Adrenal gland (tissue), 9 donors: ENCODE measurements at regions not wholly inside any gene's neighbourhood (a gene's known extent, or its start where the extent isn't known, plus 50 kb on each side); places are given as distances from the start of the nearest gene placed in this dataset.
"Not testable (repeated sequence)": the region's sequence is repeated elsewhere in the genome, so short reads cannot be mapped to it uniquely, and the experiment has no call there.

Experiments used
- DNase-seq, 7 donors: peaks; one replicate each; pipeline ENCODE4 v3.0.0-alpha.2; 2019 to 2020
- H3K27ac ChIP-seq, 5 donors: fragments of 200-600 bp; sonication (generic) in 4 of 5; 1 replicate in 3 of 5; 2 replicates in 2 of 5; pipeline versions ENCODE4 v1.5.1 to v1.8.0; 2016 to 2020; ENCODE audit warnings: mild to moderate bottlenecking in 1 of 5
- H3K27me3 ChIP-seq: fragments of 200-600 bp; 2 replicates; pipeline ENCODE4 v1.8.0; 2021
- H3K36me3 ChIP-seq, 2 donors: fragments of 200-600 bp; replicated peaks in 1 of 2; 1 replicate in 1 of 2; 2 replicates in 1 of 2; pipeline versions ENCODE4 v1.5.1 to v1.8.0; 2018 to 2022
- H3K4me1 ChIP-seq, 2 donors: fragments of 200-600 bp; replicated peaks in 1 of 2; 1 replicate in 1 of 2; 2 replicates in 1 of 2; pipeline versions ENCODE4 v1.5.1 to v1.8.0; 2018 to 2021
- H3K4me3 ChIP-seq, 4 donors: fragments of 200-600 bp; sonication (generic) in 3 of 4; one replicate each; pipeline ENCODE4 v1.5.1; 2016 to 2018
- H3K9me3 ChIP-seq, 3 donors: fragments of 200-600 bp; sonication (generic) in 1 of 3; replicated peaks in 1 of 3; 1 replicate in 2 of 3; 2 replicates in 1 of 3; pipeline versions ENCODE4 v1.5.1 to v1.8.0; 2016 to 2021
- POLR2A ChIP-seq, 2 donors: fragments of 450-650 bp; IDR thresholded peaks; one replicate each; pipeline ENCODE4 v1.6.1; 2017; ENCODE audit warnings: antibody characterized with exemption in 2 of 2, mild to moderate bottlenecking in 2 of 2, moderate library complexity in 1 of 2
- WGBS, 4 donors: extraction: QIAGEN DNeasy Blood & Tissue Kit in 2 of 4; methylation state at CpG; one replicate each; pipeline versions ENCODE4 v1.1.5 to v1.1.7; 2013 to 2017; 5-methylcytosine and 5-hydroxymethylcytosine counted together
- intact Hi-C, 2 donors: fragments of 100-400 bp; cut with DNase I; formaldehyde crosslinking; loops; one replicate each; pipeline versions ENCODE4 v1.14.1 to v1.15.0; 2022 to 2023
- TF ChIP-seq, protein P1 (sequence below), 6 experiments: fragments of 450-650 bp in 4 of 6; fragments of 200-600 bp in 2 of 6; sonication (generic) in 1 of 6; IDR thresholded peaks; 1 replicate in 5 of 6; 2 replicates in 1 of 6; pipeline versions ENCODE4 v1.5.1 to v1.8.0; 2016 to 2021; ENCODE audit warnings: antibody characterized with exemption in 6 of 6, mild to moderate bottlenecking in 2 of 6, moderate library complexity in 1 of 6
- donor health status: healthy with polysubstance abuse.
- donor health status: Bipolar disorder and iron deficiency.
- donor health status: DM: yes; HTN: yes; CAD: no.
- donor health status: DM: no; HTN: no; CAD: no.
- donor health status: DM: no; HTN: no; CAD: no.

GRCh38 chr3:189001559-189001958 lies 170.2 kb upstream of the TPRG1 start:
- no peaks in the 10 kb centered on the region for H3K9me3 ChIP-seq
- no peak for DNase-seq
- H3K36me3 ChIP-seq = no peaks in the 10 kb centered on the region

GRCh38 chr3:189003410-189003809 lies 168.4 kb upstream of the TPRG1 start:
- 87 to 100% (median 94%) methylated on average over 1 of the region's 1 CpG for WGBS, 4 donors
- Histone ChIP-seq H3K36me3 (no peaks in the 10 kb centered on the region), H3K4me3 (no peak overlapping the region), H3K27ac (no peak overlapping the region), H3K9me3 (no peaks in the 10 kb centered on the region), H3K4me1 (no peaks in the 10 kb centered on the region), H3K27me3 (no peaks in the 10 kb centered on the region)
- no peak for DNase-seq
- intact Hi-C loops = no loop called here
- TF ChIP-seq, protein P1, sequence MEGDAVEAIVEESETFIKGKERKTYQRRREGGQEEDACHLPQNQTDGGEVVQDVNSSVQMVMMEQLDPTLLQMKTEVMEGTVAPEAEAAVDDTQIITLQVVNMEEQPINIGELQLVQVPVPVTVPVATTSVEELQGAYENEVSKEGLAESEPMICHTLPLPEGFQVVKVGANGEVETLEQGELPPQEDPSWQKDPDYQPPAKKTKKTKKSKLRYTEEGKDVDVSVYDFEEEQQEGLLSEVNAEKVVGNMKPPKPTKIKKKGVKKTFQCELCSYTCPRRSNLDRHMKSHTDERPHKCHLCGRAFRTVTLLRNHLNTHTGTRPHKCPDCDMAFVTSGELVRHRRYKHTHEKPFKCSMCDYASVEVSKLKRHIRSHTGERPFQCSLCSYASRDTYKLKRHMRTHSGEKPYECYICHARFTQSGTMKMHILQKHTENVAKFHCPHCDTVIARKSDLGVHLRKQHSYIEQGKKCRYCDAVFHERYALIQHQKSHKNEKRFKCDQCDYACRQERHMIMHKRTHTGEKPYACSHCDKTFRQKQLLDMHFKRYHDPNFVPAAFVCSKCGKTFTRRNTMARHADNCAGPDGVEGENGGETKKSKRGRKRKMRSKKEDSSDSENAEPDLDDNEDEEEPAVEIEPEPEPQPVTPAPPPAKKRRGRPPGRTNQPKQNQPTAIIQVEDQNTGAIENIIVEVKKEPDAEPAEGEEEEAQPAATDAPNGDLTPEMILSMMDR (IDR thresholded peaks at IDR 0.05) = no peak
- TF ChIP-seq POLR2A (IDR thresholded peaks at IDR 0.05) = no peak

More at GRCh38 chr3:189001559-189001958, 170.2 kb upstream of the TPRG1 start:
- no peaks in the 10 kb centered on the region for H3K27me3 ChIP-seq
- H3K27ac ChIP-seq = no peak overlapping the region
- intact Hi-C loops = no loop called here
- no peak overlapping the region for H3K4me3 ChIP-seq
- no peak for TF ChIP-seq POLR2A (IDR thresholded peaks at IDR 0.05)
- TF ChIP-seq, protein P1 (IDR thresholded peaks at IDR 0.05) = no peak
- H3K4me1 ChIP-seq = no peaks in the 10 kb centered on the region

- no peaks in the 10 kb centered on the region for H3K4me1 ChIP-seq
- H3K36me3 ChIP-seq = no peaks in the 10 kb centered on the region
- intact Hi-C loops = no loop called here
- DNase-seq = no peak
- no peak for TF ChIP-seq POLR2A (IDR thresholded peaks at IDR 0.05)
- TF ChIP-seq, protein P1 (IDR thresholded peaks at IDR 0.05) = no peak
- H3K9me3 ChIP-seq = no peaks in the 10 kb centered on the region
- H3K4me3 ChIP-seq = no peak overlapping the region
- no peak overlapping the region for H3K27ac ChIP-seq
- H3K27me3 ChIP-seq = no peaks in the 10 kb centered on the region
These were observed 158.4 kb upstream of the TPRG1 start for GRCh38 chr3:189013224-189013888.

- DNase-seq = no peak
- Histone ChIP-seq H3K4me1 (no peaks in the 10 kb centered on the region), H3K27ac (no peak overlapping the region), H3K27me3 (no peaks in the 10 kb centered on the region), H3K9me3 (no peaks in the 10 kb centered on the region), H3K4me3 (no peak overlapping the region), H3K36me3 (no peaks in the 10 kb centered on the region)
- intact Hi-C loops = no loop called here
- no peak for TF ChIP-seq POLR2A (IDR thresholded peaks at IDR 0.05)
- TF ChIP-seq, protein P1 (IDR thresholded peaks at IDR 0.05) = no peak
These were observed 157.2 kb upstream of the TPRG1 start for GRCh38 chr3:189014526-189014925.

DNA sequence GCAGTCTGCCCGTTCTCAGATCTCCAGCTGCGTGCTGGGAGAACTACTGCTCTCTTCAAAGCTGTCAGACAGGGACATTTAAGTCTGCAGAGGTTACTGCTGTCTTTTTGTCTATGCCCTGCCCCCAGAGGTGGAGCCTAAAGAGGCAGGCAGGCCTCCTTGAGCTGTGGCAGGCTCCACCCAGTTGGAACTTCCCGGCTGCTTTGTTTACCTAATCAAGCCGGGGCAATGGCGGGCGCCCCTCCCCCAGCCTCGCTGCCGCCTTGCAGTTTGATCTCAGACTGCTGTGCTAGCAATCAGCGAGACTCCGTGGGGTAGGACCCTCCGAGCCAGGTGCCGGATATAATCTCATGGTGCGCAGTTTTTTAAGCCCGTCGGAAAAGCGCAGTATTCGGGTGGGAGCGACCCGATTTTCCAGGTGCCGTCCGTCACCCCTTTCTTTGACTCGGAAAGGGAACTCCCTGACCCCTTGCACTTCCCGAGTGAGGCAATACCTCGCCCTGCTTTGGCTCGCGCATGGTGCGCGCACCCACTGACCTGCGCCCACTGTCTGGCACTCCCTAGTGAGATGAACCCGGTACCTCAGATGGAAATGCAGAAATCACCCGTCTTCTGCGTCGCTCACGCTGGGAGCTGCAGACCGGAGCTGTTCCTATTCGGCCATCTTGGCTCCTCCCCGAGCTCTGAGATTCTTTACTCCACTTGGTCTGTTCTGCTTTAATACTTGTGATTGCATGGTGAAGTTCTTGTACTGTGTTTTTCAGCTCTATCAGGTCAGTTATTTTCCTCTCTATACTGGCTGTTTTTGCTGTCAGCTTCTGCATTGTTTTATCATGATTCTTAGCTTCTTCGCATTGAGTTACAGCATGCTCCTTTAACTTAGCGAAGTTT lies 148.9 kb upstream of the TPRG1 start:
- H3K27me3 ChIP-seq, H3K4me3 ChIP-seq, intact Hi-C loops, DNase-seq, H3K36me3 ChIP-seq, H3K27ac ChIP-seq, H3K4me1 ChIP-seq, H3K9me3 ChIP-seq: not testable (repeated sequence)
- WGBS, 4 donors = 76 to 81% (median 80%) methylated on average over 29 to 37 of the region's 39 CpGs
